SK-N-SH (cell line): ENCODE measurements at regions not wholly inside any gene's neighbourhood (a gene's known extent, or its start where the extent isn't known, plus 50 kb on each side); places are given as distances from the start of the nearest gene placed in this dataset.

Experiments
- MXI1 ChIP-seq: IDR thresholded peaks from 2 replicates; pipeline ENCODE4 v1.6.1; 2012; ENCODE audit warnings: mild to moderate bottlenecking, low read depth, low read length, improper control_type of control experiment
- NRF1 ChIP-seq: IDR thresholded peaks from 2 replicates; pipeline ENCODE4 v1.6.1; 2012; ENCODE audit warnings: low read depth, mild to moderate bottlenecking, low read length

DNA sequence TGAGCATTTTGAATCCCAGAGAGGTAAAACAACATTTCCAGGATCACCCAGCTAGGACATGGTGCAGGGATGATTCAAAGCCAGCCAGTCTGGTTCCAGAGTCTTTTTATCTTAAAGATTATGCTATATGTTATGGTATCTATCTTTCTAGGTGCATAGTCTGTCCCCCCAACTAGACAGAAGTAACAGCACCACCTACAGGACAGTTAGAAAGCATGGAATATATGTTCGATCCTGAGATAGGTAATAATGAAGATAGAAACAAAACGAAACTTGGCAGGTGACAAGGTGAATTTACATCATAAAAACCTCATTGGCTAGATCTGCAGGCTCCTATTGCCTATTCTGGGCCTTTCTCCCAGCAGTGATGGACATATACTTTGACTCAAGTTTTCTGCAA lies 723.2 kb downstream of the SMARCA1 start:
- TF ChIP-seq NRF1 (no peak), MXI1 (no peak)
